ENCODE measurements at regions not wholly inside any gene's neighbourhood (a gene's known extent, or its start where the extent isn't known, plus 50 kb on each side); places are given as distances from the start of the nearest gene placed in this dataset.

- no peak for DNase-seq (ENCODE audit: low read depth in 3 of 3)
Measured at GRCh38 chr2:220046507-220046906, 419.1 kb downstream of the SLC4A3 start.

DNA sequence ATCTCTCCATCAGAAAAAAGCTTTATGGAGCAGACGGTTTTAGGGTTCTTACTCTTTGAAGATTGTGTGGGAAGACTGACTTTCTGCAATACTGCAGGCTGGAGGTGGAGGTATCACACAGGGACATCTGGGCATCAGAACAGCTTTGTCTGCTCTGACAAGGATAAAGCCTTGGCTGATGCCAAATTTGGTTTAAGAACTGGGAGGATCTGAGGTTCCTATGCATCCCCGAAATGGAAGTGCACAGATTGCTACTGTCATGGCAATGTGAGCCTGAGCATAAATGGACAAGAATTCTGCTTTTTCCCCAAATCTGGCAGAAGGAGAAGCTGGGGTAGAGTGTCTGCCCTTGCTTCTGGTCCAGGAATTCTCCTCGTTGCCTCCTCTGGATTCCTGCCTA, 424.3 kb downstream of the SLC4A3 start:
- no peak for DNase-seq (ENCODE audit: low read depth in 3 of 3)

GRCh38 chr2:220053919-220054318, 426.5 kb downstream of the SLC4A3 start:
- no peak for DNase-seq (ENCODE audit: low read depth in 3 of 3)

- DNase-seq (ENCODE audit: low read depth in 3 of 3) = no peak
Measured at GRCh38 chr2:220057391-220057790, 430.0 kb downstream of the SLC4A3 start.

DNA sequence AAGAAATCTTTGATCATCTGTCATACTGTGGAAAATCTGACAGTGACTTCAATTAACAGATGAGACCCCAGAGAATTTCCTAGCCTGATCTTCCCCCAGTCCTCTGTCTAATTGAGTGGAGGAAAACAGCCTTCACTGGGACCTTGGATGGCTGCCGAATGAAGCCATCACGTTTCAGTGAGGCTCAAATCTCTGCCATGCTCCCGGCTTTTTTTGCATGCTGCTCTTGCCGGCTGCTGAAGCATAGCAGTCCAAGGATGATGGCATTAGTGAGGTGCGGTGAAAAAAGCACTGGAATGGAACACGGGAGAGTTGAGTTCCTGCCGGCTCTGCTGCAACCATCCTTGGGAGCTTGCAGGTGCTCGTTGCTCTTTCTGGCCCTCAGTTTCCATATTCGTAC, 430.5 kb downstream of the SLC4A3 start:
- no peak for DNase-seq (ENCODE audit: low read depth in 3 of 3)

DNA sequence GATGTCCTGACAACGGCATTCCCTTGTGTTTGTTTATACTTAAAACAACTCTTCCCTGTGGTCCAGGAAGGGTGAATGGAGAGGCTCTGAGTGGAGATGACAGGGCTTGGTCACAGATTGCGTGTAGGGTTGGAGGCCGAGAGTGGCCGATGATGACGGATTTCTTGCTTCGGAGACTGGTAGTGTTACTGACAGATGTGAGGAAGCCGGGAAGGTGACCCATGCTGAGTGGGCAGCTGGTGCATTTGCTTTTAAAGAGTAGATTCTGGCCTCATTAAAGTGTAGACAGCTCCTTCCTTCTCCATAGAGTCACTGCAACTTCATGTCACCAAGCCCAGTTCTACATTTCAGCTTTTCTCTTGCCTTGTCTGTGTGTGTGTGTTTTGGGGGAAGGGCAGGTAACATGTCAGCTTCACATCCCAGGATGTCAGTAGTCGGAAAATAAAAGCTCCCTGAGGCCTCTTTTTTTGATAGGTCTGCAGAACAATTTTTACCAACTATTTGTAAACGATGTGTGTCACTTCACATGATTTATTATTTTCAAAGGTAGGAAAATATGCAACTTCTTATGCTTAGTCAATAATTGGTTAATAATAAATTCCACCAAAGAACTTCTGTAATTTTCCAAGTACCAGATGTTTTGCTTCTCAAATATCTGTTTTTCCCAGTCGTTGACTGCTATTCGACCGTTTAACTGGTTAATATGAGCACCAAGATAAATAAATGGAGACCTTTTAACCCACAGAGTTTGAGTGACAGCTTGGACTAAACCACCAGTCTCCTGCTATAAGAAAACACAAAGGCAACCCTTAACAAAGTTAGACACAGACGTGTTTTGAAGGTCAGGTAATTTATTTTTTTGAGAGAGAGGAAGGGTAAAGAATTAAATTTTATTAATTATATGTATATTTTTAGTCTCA, 436.9 kb downstream of the SLC4A3 start:
- DNase-seq (ENCODE audit: low read depth in 3 of 3) = no peak

DNA sequence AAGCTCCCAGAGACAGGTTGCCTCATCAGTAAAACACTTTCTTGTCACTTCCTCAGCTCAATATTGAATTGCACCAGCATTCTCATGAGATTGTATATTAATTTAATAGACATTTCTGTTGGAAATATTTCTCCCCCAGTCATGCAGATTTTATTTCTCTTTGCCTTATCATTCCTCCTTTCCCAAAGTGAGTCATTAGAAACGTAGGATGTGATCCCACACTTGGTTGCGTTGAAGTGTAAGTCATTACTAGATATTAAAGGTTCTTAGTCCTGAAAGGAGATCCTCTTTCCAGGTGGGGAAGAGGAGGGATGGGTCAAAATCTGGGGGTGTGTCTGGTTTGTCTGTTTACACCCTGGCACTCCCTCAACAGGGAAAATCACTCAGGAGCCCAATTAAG, 438.2 kb downstream of the SLC4A3 start:
- DNase-seq (ENCODE audit: low read depth in 3 of 3) = no peak

DNA sequence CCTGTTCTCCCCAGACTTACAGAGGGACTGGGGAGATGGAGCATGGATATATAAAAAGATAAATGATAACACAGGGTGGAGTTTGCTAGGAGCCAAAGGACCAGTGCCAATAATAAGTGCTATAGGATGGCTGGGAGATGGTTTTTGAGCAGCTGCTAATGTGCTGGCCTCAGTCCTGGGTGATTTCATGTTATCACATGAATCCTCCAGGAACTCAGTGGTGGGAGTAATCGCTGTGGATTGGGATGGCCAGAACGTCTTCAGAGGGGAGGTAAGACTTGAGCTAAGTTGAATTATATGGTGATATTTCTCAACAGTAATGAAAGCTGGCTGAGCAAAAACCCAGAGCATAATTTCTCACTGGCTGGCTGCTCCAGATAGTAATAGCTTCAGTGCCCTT, 441.4 kb downstream of the SLC4A3 start:
- no peak for DNase-seq (ENCODE audit: low read depth in 3 of 3)

- no peak for DNase-seq (ENCODE audit: low read depth in 3 of 3)
Measured at GRCh38 chr2:220070349-220070748, 442.9 kb downstream of the SLC4A3 start.

- DNase-seq (ENCODE audit: low read depth in 3 of 3) = no peak
Measured at GRCh38 chr2:220071696-220072095, 444.3 kb downstream of the SLC4A3 start.

DNA sequence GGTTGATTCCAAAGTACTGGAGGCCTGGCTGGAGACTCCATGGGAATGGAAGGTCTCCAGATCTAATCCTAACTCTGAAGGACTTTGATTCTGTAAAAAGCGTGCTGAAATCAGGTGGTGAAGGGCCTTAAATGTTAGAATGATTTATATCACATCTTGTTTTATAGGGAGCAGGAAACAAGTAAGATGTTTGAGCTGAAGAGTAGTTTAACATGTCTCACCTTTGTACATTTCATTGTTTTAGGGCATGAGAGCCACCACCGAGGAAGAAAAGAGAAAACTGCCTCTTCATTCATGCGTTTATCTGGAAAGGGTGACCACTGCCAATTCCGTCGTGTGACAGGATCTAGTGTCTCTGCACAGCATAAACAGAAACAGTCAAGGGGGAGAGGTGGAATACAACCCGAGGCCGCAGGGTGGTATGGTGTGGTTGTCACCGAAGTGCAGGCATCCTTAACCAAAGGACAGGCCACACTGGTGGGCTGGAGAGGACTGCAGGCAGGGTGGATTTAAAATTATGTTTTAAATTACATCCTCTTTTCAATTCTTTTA, 445.3 kb downstream of the SLC4A3 start:
- DNase-seq (ENCODE audit: low read depth in 3 of 3) = no peak

- DNase-seq (ENCODE audit: low read depth in 3 of 3) = no peak
Measured at GRCh38 chr2:220075835-220076234, 448.4 kb downstream of the SLC4A3 start.

GRCh38 chr2:220076734-220077133, 449.3 kb downstream of the SLC4A3 start:
- DNase-seq (ENCODE audit: low read depth in 3 of 3) = no peak

GRCh38 chr2:220077488-220077887, 450.1 kb downstream of the SLC4A3 start:
- no peak for DNase-seq (ENCODE audit: low read depth in 3 of 3)

DNA sequence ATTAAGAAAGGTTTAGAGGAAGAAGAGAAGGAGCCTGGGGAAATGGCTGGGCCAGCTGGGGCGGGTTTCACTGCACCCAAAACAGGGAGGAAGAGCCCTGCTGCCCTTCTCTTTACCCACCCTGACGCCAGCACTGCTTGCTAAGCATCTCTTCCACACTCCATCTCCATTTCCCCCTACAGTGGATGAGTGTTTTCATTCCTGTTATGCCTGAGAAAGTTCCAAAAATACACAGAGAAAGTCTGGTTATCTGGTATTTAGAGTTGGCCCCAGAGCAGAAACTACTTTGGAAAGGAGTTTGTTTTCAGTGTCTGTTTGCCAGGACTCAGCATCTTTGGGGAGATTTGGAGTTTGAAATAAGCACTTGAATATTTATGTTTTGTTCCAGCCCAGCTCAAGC, 451.0 kb downstream of the SLC4A3 start:
- no peak for DNase-seq (ENCODE audit: low read depth in 3 of 3)

GRCh38 chr2:220079595-220079994, 452.2 kb downstream of the SLC4A3 start:
- DNase-seq (ENCODE audit: low read depth in 3 of 3) = no peak

- DNase-seq (ENCODE audit: low read depth in 3 of 3) = no peak
Measured at GRCh38 chr2:220081171-220081570, 453.7 kb downstream of the SLC4A3 start.

- DNase-seq (ENCODE audit: low read depth in 3 of 3) = no peak
Measured at GRCh38 chr2:220090050-220090449, 462.6 kb downstream of the SLC4A3 start.

GRCh38 chr2:220096406-220096805, 469.0 kb downstream of the SLC4A3 start:
- DNase-seq (ENCODE audit: low read depth in 3 of 3) = no peak

- no peak for DNase-seq (ENCODE audit: low read depth in 3 of 3)
Measured at GRCh38 chr2:220101980-220102379, 474.6 kb downstream of the SLC4A3 start.

DNA sequence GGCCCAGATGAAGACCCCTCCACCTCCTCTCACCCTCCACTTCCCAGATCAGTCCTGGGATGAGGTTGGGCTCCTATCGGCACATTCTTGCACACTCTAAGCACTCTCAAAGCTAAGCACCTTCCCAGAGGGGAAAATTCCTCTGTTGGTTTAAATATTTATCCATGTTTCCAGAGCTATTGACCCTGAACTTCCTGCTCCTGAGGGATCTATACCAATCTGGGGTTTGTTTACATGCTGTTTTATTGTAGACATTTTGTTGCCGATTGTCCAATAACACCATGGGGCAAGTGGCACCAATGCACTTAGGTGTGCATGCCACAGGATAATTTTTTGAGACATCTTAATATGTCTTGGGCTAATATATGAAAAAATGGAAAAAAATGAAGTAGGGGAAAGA, 476.2 kb downstream of the SLC4A3 start:
- no peak for DNase-seq (ENCODE audit: low read depth in 3 of 3)

GRCh38 chr2:220104871-220105351, 477.5 kb downstream of the SLC4A3 start:
- DNase-seq (ENCODE audit: low read depth in 3 of 3) = no peak

DNA sequence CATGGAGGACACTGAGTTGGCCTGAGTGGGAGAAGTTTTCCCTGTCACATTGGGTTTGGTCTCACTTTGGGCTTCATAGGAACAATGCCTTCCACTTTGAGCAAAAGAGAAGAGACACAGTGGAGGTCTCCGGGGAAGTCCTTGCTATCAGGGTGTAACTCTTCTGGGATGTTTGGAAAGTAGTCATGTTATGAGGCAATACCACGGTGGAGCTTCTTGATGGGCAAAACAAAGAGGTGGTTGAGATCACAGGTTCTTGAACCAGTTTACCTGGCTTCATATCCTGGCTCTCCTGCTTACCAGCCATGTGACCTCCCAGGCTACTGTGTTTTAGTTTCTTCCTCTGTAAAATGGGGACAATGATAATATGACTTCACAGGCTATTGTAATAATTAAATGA, 478.6 kb downstream of the SLC4A3 start:
- no peak for DNase-seq (ENCODE audit: low read depth in 3 of 3)

All from stimulated activated CD4-positive, alpha-beta T cell treated with anti-CD3 and anti-CD28 coated beads, TNF-alpha, amount 100 ng/mL, for 24 hours (primary cell).